ENCODE measurements at regions not wholly inside any gene's neighbourhood (a gene's known extent, or its start where the extent isn't known, plus 50 kb on each side); places are given as distances from the start of the nearest gene placed in this dataset.

GRCh38 chr5:102087906-102088305, 208.2 kb downstream of the SLCO4C1 start:
- Histone ChIP-seq H3K36me3 (ENCODE audit: control insufficient read depth, insufficient read depth, low read length) (no peaks in the 10 kb centered on the region), H2BK5ac (ENCODE audit: low read length) (no peak overlapping the region), H3K79me2 (ENCODE audit: control insufficient read depth, insufficient read depth, low read length) (no peaks in the 10 kb centered on the region), H2BK120ac (ENCODE audit: low read depth, low read length) (no peak overlapping the region), H3K27ac (ENCODE audit: low read depth, low read length) (no peak overlapping the region), H3K4me1 (ENCODE audit: control insufficient read depth, low read depth, low read length) (no peaks in the 10 kb centered on the region), H2AK5ac (ENCODE audit: low read length) (no peak overlapping the region), H3K18ac (ENCODE audit: low read length) (no peak overlapping the region), H3K79me1 (ENCODE audit: low read length) (no peaks in the 10 kb centered on the region), H2BK15ac (replicated peaks; ENCODE audit: low read depth) (no peak overlapping the region), H3K9ac (ENCODE audit: low read length) (no peak overlapping the region), H4K5ac (ENCODE audit: low read length) (no peak overlapping the region), H3K4me3 (ENCODE audit: low read length) (no peak overlapping the region), H4K8ac (ENCODE audit: low read depth, low read length) (no peak overlapping the region), H3K27me3 (ENCODE audit: insufficient read depth, low read length, poor library complexity) (no peaks in the 10 kb centered on the region), H3K4me2 (ENCODE audit: low read length) (no peak overlapping the region), H3K23ac (ENCODE audit: low read length) (no peak overlapping the region), H3K4ac (ENCODE audit: low read depth, low read length) (no peak overlapping the region), H3K56ac (ENCODE audit: low read length) (no peak overlapping the region)
- DNase-seq: no peak
- no CpG with 5 or more reads among the region's 2 CpGs for WGBS (ENCODE audit: extremely low coverage, insufficient coverage, low lambda C conversion rate)

GRCh38 chr5:102080288-102080687, 215.8 kb downstream of the SLCO4C1 start:
- Histone ChIP-seq H3K23ac (ENCODE audit: low read length) (no peak overlapping the region), H3K36me3 (ENCODE audit: control insufficient read depth, insufficient read depth, low read length) (no peaks in the 10 kb centered on the region), H3K27ac (ENCODE audit: low read depth, low read length) (no peak overlapping the region), H3K79me2 (ENCODE audit: control insufficient read depth, insufficient read depth, low read length) (no peaks in the 10 kb centered on the region), H2AK5ac (ENCODE audit: low read length) (no peak overlapping the region), H3K4me3 (ENCODE audit: low read length) (no peak overlapping the region), H4K8ac (ENCODE audit: low read depth, low read length) (no peak overlapping the region), H3K4ac (ENCODE audit: low read depth, low read length) (no peak overlapping the region), H2BK5ac (ENCODE audit: low read length) (no peak overlapping the region), H3K79me1 (ENCODE audit: low read length) (no peaks in the 10 kb centered on the region), H3K56ac (ENCODE audit: low read length) (no peak overlapping the region), H3K4me2 (ENCODE audit: low read length) (no peak overlapping the region), H4K5ac (ENCODE audit: low read length) (no peak overlapping the region), H3K4me1 (ENCODE audit: control insufficient read depth, low read depth, low read length) (no peaks in the 10 kb centered on the region), H3K9ac (ENCODE audit: low read length) (no peak overlapping the region), H2BK15ac (replicated peaks; ENCODE audit: low read depth) (no peak overlapping the region), H3K27me3 (ENCODE audit: insufficient read depth, low read length, poor library complexity) (no peaks in the 10 kb centered on the region), H3K18ac (ENCODE audit: low read length) (no peak overlapping the region), H2BK120ac (ENCODE audit: low read depth, low read length) (no peak overlapping the region)
- WGBS (ENCODE audit: extremely low coverage, insufficient coverage, low lambda C conversion rate): no CpG with 5 or more reads among the region's 1 CpG
- DNase-seq: no peak

- WGBS (ENCODE audit: extremely low coverage, insufficient coverage, low lambda C conversion rate): no CpG with 5 or more reads among the region's 5 CpGs
- H3K23ac ChIP-seq (ENCODE audit: low read length): no peak overlapping the region
Observed at GRCh38 chr5:102077920-102078319, 218.2 kb downstream of the SLCO4C1 start.

GRCh38 chr5:102069974-102070373, 226.1 kb downstream of the SLCO4C1 start:
- H3K4me2 ChIP-seq (ENCODE audit: low read length): no peak overlapping the region
- H2BK120ac ChIP-seq (ENCODE audit: low read depth, low read length): no peak overlapping the region
- H3K27me3 ChIP-seq (ENCODE audit: insufficient read depth, low read length, poor library complexity): no peaks in the 10 kb centered on the region
- no peaks in the 10 kb centered on the region for H3K79me1 ChIP-seq (ENCODE audit: low read length)
- H3K27ac ChIP-seq (ENCODE audit: low read depth, low read length): no peak overlapping the region
- no peaks in the 10 kb centered on the region for H3K36me3 ChIP-seq (ENCODE audit: control insufficient read depth, insufficient read depth, low read length)
- no CpG with 5 or more reads among the region's 3 CpGs for WGBS (ENCODE audit: extremely low coverage, insufficient coverage, low lambda C conversion rate)
- no peak overlapping the region for H3K23ac ChIP-seq (ENCODE audit: low read length)
- no peak overlapping the region for H2BK15ac ChIP-seq (replicated peaks; ENCODE audit: low read depth)
- H3K79me2 ChIP-seq (ENCODE audit: control insufficient read depth, insufficient read depth, low read length): no peaks in the 10 kb centered on the region
- H3K4ac ChIP-seq (ENCODE audit: low read depth, low read length): no peak overlapping the region
- no peak overlapping the region for H3K56ac ChIP-seq (ENCODE audit: low read length)
- H3K4me3 ChIP-seq (ENCODE audit: low read length): no peak overlapping the region
- H4K8ac ChIP-seq (ENCODE audit: low read depth, low read length): no peak overlapping the region
- DNase-seq: no peak
- H3K9ac ChIP-seq (ENCODE audit: low read length): no peak overlapping the region
- H3K18ac ChIP-seq (ENCODE audit: low read length): no peak overlapping the region
- no peak overlapping the region for H2AK5ac ChIP-seq (ENCODE audit: low read length)
- no peak overlapping the region for H4K5ac ChIP-seq (ENCODE audit: low read length)
- H2BK5ac ChIP-seq (ENCODE audit: low read length): no peak overlapping the region
- H3K4me1 ChIP-seq (ENCODE audit: control insufficient read depth, low read depth, low read length): no peaks in the 10 kb centered on the region

More at GRCh38 chr5:102077920-102078319, 218.2 kb downstream of the SLCO4C1 start:
- H3K4me3 ChIP-seq (ENCODE audit: low read length): no peak overlapping the region
- H3K18ac ChIP-seq (ENCODE audit: low read length): no peak overlapping the region
- no peak overlapping the region for H4K8ac ChIP-seq (ENCODE audit: low read depth, low read length)
- no peaks in the 10 kb centered on the region for H3K79me2 ChIP-seq (ENCODE audit: control insufficient read depth, insufficient read depth, low read length)
- H2BK15ac ChIP-seq (replicated peaks; ENCODE audit: low read depth): no peak overlapping the region
- H3K4me2 ChIP-seq (ENCODE audit: low read length): no peak overlapping the region
- no peak overlapping the region for H3K56ac ChIP-seq (ENCODE audit: low read length)
- H3K9ac ChIP-seq (ENCODE audit: low read length): no peak overlapping the region
- no peaks in the 10 kb centered on the region for H3K4me1 ChIP-seq (ENCODE audit: control insufficient read depth, low read depth, low read length)
- no peaks in the 10 kb centered on the region for H3K27me3 ChIP-seq (ENCODE audit: insufficient read depth, low read length, poor library complexity)
- no peaks in the 10 kb centered on the region for H3K36me3 ChIP-seq (ENCODE audit: control insufficient read depth, insufficient read depth, low read length)
- no peak overlapping the region for H3K4ac ChIP-seq (ENCODE audit: low read depth, low read length)
- H2AK5ac ChIP-seq (ENCODE audit: low read length): no peak overlapping the region
- no peaks in the 10 kb centered on the region for H3K79me1 ChIP-seq (ENCODE audit: low read length)
- H4K5ac ChIP-seq (ENCODE audit: low read length): no peak overlapping the region
- no peak overlapping the region for H2BK5ac ChIP-seq (ENCODE audit: low read length)
- no peak overlapping the region for H2BK120ac ChIP-seq (ENCODE audit: low read depth, low read length)
- DNase-seq: no peak
- no peak overlapping the region for H3K27ac ChIP-seq (ENCODE audit: low read depth, low read length)

- Histone ChIP-seq H4K5ac (ENCODE audit: low read length) (no peak overlapping the region), H3K4me1 (ENCODE audit: control insufficient read depth, low read depth, low read length) (no peaks in the 10 kb centered on the region), H3K4me2 (ENCODE audit: low read length) (no peak overlapping the region), H2BK15ac (replicated peaks; ENCODE audit: low read depth) (no peak overlapping the region), H3K4ac (ENCODE audit: low read depth, low read length) (no peak overlapping the region), H4K8ac (ENCODE audit: low read depth, low read length) (no peak overlapping the region), H3K27me3 (ENCODE audit: insufficient read depth, low read length, poor library complexity) (no peaks in the 10 kb centered on the region), H3K79me2 (ENCODE audit: control insufficient read depth, insufficient read depth, low read length) (no peaks in the 10 kb centered on the region), H3K9ac (ENCODE audit: low read length) (no peak overlapping the region), H3K36me3 (ENCODE audit: control insufficient read depth, insufficient read depth, low read length) (no peaks in the 10 kb centered on the region), H3K56ac (ENCODE audit: low read length) (no peak overlapping the region), H3K4me3 (ENCODE audit: low read length) (no peak overlapping the region), H2BK5ac (ENCODE audit: low read length) (no peak overlapping the region), H3K27ac (ENCODE audit: low read depth, low read length) (no peak overlapping the region), H2BK120ac (ENCODE audit: low read depth, low read length) (no peak overlapping the region), H3K18ac (ENCODE audit: low read length) (no peak overlapping the region), H3K79me1 (ENCODE audit: low read length) (no peaks in the 10 kb centered on the region), H2AK5ac (ENCODE audit: low read length) (no peak overlapping the region), H3K23ac (ENCODE audit: low read length) (no peak overlapping the region)
- no CpG with 5 or more reads among the region's 3 CpGs for WGBS (ENCODE audit: extremely low coverage, insufficient coverage, low lambda C conversion rate)
- DNase-seq: peak; percentile 42
Observed at GRCh38 chr5:102068870-102069269, 227.2 kb downstream of the SLCO4C1 start.

- no peak overlapping the region for H3K4me3 ChIP-seq (ENCODE audit: low read length)
- H2AK5ac ChIP-seq (ENCODE audit: low read length): no peak overlapping the region
- no peak overlapping the region for H4K5ac ChIP-seq (ENCODE audit: low read length)
- H3K27ac ChIP-seq (ENCODE audit: low read depth, low read length): no peak overlapping the region
- no peaks in the 10 kb centered on the region for H3K79me1 ChIP-seq (ENCODE audit: low read length)
- no peak overlapping the region for H4K8ac ChIP-seq (ENCODE audit: low read depth, low read length)
- H3K4me1 ChIP-seq (ENCODE audit: control insufficient read depth, low read depth, low read length): no peaks in the 10 kb centered on the region
- no peak overlapping the region for H3K23ac ChIP-seq (ENCODE audit: low read length)
- H3K79me2 ChIP-seq (ENCODE audit: control insufficient read depth, insufficient read depth, low read length): no peaks in the 10 kb centered on the region
- DNase-seq: no peak
- H3K9ac ChIP-seq (ENCODE audit: low read length): no peak overlapping the region
- no peaks in the 10 kb centered on the region for H3K36me3 ChIP-seq (ENCODE audit: control insufficient read depth, insufficient read depth, low read length)
- no peak overlapping the region for H2BK15ac ChIP-seq (replicated peaks; ENCODE audit: low read depth)
- H3K27me3 ChIP-seq (ENCODE audit: insufficient read depth, low read length, poor library complexity): no peaks in the 10 kb centered on the region
- no peak overlapping the region for H2BK5ac ChIP-seq (ENCODE audit: low read length)
- no peak overlapping the region for H3K56ac ChIP-seq (ENCODE audit: low read length)
- no peak overlapping the region for H2BK120ac ChIP-seq (ENCODE audit: low read depth, low read length)
- no peak overlapping the region for H3K18ac ChIP-seq (ENCODE audit: low read length)
- no peak overlapping the region for H3K4me2 ChIP-seq (ENCODE audit: low read length)
- H3K4ac ChIP-seq (ENCODE audit: low read depth, low read length): no peak overlapping the region
Observed at GRCh38 chr5:102049517-102049916, 246.6 kb downstream of the SLCO4C1 start.

Data from mesendoderm (in vitro differentiated cells).